Erythroblast (primary cell): ENCODE measurements at regions not wholly inside any gene's neighbourhood (a gene's known extent, or its start where the extent isn't known, plus 50 kb on each side); places are given as distances from the start of the nearest gene placed in this dataset.

Experiments
- GATA1 ChIP-seq: IDR thresholded peaks from 2 replicates; pipeline ENCODE4 v1.6.1; 2011; ENCODE audit warnings: low read depth, mild to moderate bottlenecking, control low read depth, low read length, moderate library complexity
- POLR2A ChIP-seq: IDR thresholded peaks from 2 replicates; pipeline ENCODE4 v1.6.1; 2011; ENCODE audit warnings: mild to moderate bottlenecking, low read length

DNA sequence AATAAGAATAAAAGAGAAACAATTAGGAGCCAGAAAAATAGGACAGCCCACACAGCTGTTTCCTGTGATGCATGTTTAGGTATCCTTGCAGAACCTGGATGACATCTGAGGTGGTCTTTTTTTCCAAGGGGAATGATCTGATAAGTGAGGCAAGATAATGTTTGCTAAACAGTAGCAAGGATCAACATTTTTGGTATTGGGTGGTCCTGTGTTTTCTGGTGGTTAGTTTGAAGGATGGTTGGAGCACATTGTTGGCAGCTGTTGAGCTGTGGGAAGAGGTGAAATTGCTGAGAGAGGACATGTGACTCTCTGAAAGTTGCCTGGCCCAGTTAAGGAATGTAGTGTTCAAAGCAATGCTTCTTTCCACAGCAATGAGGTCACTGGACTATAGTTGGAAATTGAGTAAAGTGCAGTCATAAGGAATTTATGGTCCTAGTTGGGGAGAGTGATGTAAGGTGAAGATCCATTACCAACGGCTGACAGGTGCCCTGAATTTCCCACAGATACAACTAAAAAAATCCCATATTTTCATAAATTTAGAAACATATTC, 270.2 kb upstream of the IMPG1 start:
- TF ChIP-seq POLR2A (no peak), GATA1 (no peak)
